ENCODE measurements at regions not wholly inside any gene's neighbourhood (a gene's known extent, or its start where the extent isn't known, plus 50 kb on each side); places are given as distances from the start of the nearest gene placed in this dataset.

GRCh38 chr4:11831739-11832138 lies 403.0 kb upstream of the HS3ST1 start:
- TF ChIP-seq, protein P1, sequence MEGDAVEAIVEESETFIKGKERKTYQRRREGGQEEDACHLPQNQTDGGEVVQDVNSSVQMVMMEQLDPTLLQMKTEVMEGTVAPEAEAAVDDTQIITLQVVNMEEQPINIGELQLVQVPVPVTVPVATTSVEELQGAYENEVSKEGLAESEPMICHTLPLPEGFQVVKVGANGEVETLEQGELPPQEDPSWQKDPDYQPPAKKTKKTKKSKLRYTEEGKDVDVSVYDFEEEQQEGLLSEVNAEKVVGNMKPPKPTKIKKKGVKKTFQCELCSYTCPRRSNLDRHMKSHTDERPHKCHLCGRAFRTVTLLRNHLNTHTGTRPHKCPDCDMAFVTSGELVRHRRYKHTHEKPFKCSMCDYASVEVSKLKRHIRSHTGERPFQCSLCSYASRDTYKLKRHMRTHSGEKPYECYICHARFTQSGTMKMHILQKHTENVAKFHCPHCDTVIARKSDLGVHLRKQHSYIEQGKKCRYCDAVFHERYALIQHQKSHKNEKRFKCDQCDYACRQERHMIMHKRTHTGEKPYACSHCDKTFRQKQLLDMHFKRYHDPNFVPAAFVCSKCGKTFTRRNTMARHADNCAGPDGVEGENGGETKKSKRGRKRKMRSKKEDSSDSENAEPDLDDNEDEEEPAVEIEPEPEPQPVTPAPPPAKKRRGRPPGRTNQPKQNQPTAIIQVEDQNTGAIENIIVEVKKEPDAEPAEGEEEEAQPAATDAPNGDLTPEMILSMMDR (IDR thresholded peaks at IDR 0.05; ENCODE audit: low read length), result no peak
- no peak for TF ChIP-seq EZH2 (optimal IDR thresholded peaks at IDR 0.05; ENCODE audit: low read depth, low read length)
- no peak for TF ChIP-seq EZH2phosphoT487 (IDR thresholded peaks at IDR 0.05; ENCODE audit: low read length)
